Posterior vena cava (tissue), 2 donors: ENCODE measurements at regions not wholly inside any gene's neighbourhood (a gene's known extent, or its start where the extent isn't known, plus 50 kb on each side); places are given as distances from the start of the nearest gene placed in this dataset.

ENCODE experiments used
- DNase-seq: peaks from one replicate; pipeline ENCODE4 v3.0.0-alpha.2; 2020; ENCODE audit warnings: low spot score
- intact Hi-C, 2 donors: fragments of 100-400 bp; cut with DNase I; formaldehyde crosslinking; loops; one replicate each; pipeline versions ENCODE4 v1.14.1 to v1.14.2; 2022 to 2023
- donor health status: DM: yes; HTN: yes; CAD: no.
- donor health status: DM: yes; HTN: yes; CAD: no.

DNA sequence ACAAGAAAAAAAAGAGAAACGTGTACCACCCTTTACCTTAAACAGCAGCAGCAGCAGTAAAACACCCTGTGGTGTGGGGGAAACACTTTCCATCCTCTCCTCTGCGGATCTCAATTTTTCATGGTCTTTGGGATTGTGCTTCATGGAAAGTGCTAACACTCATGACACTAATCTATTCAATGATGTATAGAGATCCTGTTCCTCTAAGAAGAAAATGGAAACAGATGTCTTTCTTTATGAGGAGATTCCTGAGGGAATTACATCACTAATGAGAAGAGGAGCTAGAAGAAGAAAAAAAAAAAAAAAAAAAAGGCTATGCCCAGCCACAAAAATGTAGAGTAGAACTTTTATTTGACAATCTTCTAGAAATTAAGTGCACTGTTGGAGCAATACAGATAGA lies 62.9 kb upstream of the NDST3 start:
- DNase-seq, result no peak
- intact Hi-C loops, result no loop called here

DNA sequence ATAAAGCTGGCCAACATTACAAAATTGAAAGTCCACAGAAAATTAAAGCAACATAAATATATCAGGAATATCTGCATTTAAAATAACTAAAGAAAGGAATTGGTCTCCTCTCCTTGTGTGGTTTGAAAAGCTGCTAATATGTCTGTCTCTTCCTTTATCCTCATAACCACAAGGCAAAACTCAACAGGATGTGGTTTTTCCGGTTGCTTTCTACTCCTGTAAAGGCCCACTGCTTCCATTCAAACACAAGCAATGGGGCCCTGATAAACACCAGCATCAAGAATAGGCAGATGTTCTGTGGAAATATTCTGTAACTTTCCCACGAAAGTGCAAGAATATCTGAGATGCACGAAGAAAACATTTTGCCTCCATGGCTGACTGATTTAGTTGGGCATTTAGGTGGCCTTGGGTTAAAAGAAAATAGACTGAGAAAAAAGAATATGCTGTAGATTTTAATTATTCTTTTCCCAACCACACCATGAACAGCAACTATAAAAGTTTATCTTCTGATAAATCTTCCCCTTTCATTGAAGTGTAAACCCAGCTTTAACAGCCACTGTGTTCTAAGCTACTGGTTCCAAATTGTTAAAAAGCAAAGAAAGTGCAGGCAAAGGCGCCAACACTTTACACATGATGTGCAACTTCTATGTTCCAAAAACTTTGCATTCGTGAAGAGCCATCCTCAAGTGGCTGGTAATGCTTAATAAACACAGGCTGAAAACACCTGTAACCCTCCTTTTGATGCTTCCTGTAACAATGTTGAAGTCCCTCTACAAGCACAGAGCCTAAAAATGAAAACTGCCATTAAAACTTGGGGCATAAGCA lies 50.5 kb upstream of the NDST3 start:
- intact Hi-C loops, result no loop called here
- no peak for DNase-seq

DNA sequence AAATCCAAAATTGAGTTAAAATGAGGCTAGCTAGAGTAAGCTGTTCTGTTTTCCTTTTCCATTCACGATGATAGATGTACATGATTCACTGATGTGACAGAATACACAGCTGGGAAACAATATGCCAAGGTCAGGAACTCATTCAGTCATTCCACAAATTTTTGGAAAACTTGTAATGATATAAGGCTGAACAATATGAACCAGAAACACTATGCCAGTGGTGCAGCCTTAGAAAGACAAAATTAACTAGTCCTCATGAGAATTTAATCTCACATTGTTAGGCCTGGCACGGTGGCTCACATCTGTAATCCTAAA lies 50.0 kb upstream of the NDST3 start:
- intact Hi-C loops, result no loop called here
- DNase-seq, result no peak
